HUDEP-2 (cell line): ENCODE measurements at regions not wholly inside any gene's neighbourhood (a gene's known extent, or its start where the extent isn't known, plus 50 kb on each side); places are given as distances from the start of the nearest gene placed in this dataset.

Experiments
- DNase-seq, 76 experiments: peaks; one replicate each; lab custom pipeline; 2025; ENCODE audit not compliant: unreplicated experiment in 76 of 76; lab: John Stamatoyannopoulos, UW

- DNase-seq, result no peak
Observed at GRCh38 chr12:74418573-74418972, 119.1 kb upstream of the ATXN7L3B start.

GRCh38 chr12:74424778-74425177, 112.9 kb upstream of the ATXN7L3B start:
- peak in 1 of 76 experiments; percentile 2 for DNase-seq

- DNase-seq, result no peak
Observed at GRCh38 chr12:74426091-74426490, 111.5 kb upstream of the ATXN7L3B start.

GRCh38 chr12:74429535-74429934, 108.1 kb upstream of the ATXN7L3B start:
- no peak for DNase-seq

GRCh38 chr12:74431801-74432200, 105.8 kb upstream of the ATXN7L3B start:
- no peak for DNase-seq

GRCh38 chr12:74440469-74440868, 97.2 kb upstream of the ATXN7L3B start:
- no peak for DNase-seq

GRCh38 chr12:74441872-74442271, 95.8 kb upstream of the ATXN7L3B start:
- DNase-seq, result no peak

- DNase-seq, result no peak
Observed at GRCh38 chr12:74446466-74446865, 91.2 kb upstream of the ATXN7L3B start.

GRCh38 chr12:74449872-74450271, 87.8 kb upstream of the ATXN7L3B start:
- DNase-seq, result no peak

- no peak for DNase-seq
Observed at GRCh38 chr12:74454109-74454508, 83.5 kb upstream of the ATXN7L3B start.

GRCh38 chr12:74455429-74455828, 82.2 kb upstream of the ATXN7L3B start:
- DNase-seq, result no peak

- no peak for DNase-seq
Observed at GRCh38 chr12:74456431-74456830, 81.2 kb upstream of the ATXN7L3B start.

- no peak for DNase-seq
Observed at GRCh38 chr12:74468401-74468800, 69.2 kb upstream of the ATXN7L3B start.

- DNase-seq, result no peak
Observed at GRCh38 chr12:74476234-74476633, 61.4 kb upstream of the ATXN7L3B start.

GRCh38 chr12:74481078-74481477, 56.6 kb upstream of the ATXN7L3B start:
- no peak for DNase-seq

- no peak for DNase-seq
Observed at GRCh38 chr12:74482115-74482514, 55.5 kb upstream of the ATXN7L3B start.

- no peak for DNase-seq
Observed at GRCh38 chr12:74483057-74483456, 54.6 kb upstream of the ATXN7L3B start.
